Vagina (tissue), 2 donors: ENCODE measurements at regions not wholly inside any gene's neighbourhood (a gene's known extent, or its start where the extent isn't known, plus 50 kb on each side); places are given as distances from the start of the nearest gene placed in this dataset.

ENCODE experiments used
- DNase-seq, 2 donors: peaks; one replicate each; pipeline ENCODE4 v3.0.0-alpha.2; 2017; ENCODE audit errors: extremely low spot score in 2 of 2
- H3K27ac ChIP-seq: fragments of 200-600 bp; sonication (generic); one replicate; pipeline ENCODE4 v1.5.1; 2019
- H3K27me3 ChIP-seq: fragments of 200-600 bp; sonication (generic); one replicate; pipeline ENCODE4 v1.5.1; 2019
- H3K36me3 ChIP-seq, 2 donors: fragments of 200-600 bp; sonication (generic); one replicate each; pipeline ENCODE4 v1.5.1; 2017 to 2019
- H3K4me1 ChIP-seq: fragments of 200-600 bp; sonication (generic); one replicate; pipeline ENCODE4 v1.5.1; 2019
- H3K4me3 ChIP-seq, 2 donors: fragments of 200-600 bp; sonication (generic); 1 replicate in 1 of 2; 2 replicates in 1 of 2; pipeline ENCODE4 v1.5.1; 2016 to 2019
- H3K9me3 ChIP-seq: fragments of 200-600 bp; sonication (generic); one replicate; pipeline ENCODE4 v1.5.1; 2019
- POLR2A ChIP-seq, 2 donors: fragments of 450-650 bp; IDR thresholded peaks; one replicate each; pipeline ENCODE4 v1.6.1; 2017; ENCODE audit warnings: antibody characterized with exemption in 2 of 2, mild to moderate bottlenecking in 2 of 2, moderate library complexity in 2 of 2
- POLR2AphosphoS5 ChIP-seq, 2 donors: sonication (generic); formaldehyde crosslinking; IDR thresholded peaks; one replicate each; pipeline ENCODE4 v1.9.0; 2017; ENCODE audit warnings: antibody characterized with exemption in 2 of 2, mild to moderate bottlenecking in 2 of 2, low read depth in 1 of 2; ENCODE audit not compliant: insufficient read depth in 1 of 2
- intact Hi-C: fragments of 100-400 bp; cut with DNase I; formaldehyde crosslinking; loops from one replicate; pipeline ENCODE4 v1.15.1; 2023
- TF ChIP-seq, protein P1 (sequence below), 3 experiments: fragments of 450-650 bp in 2 of 3; fragments of 200-600 bp in 1 of 3; sonication (generic) in 1 of 3; IDR thresholded peaks; one replicate each; pipeline ENCODE4 v1.5.1; 2017 to 2019; ENCODE audit warnings: antibody characterized with exemption in 3 of 3, mild to moderate bottlenecking in 2 of 3, moderate library complexity in 2 of 3

DNA sequence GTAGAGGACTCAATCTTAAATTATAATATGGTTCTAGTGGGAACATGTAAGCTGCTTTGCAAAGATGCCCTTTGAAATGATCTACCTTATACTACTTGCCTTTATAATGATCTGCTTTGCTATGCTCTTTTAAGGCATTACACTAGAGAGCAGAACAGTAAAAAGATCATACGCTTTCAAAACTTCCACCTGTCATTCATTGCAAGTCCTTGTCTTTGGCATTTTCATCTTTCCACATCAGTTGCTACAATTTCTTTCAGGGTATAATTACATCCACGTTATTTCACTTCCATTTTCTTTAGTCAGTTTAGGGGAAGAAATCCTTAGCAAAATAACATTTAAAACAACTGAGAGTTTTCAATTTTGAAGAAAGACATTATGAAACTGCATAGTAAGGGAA, 80.3 kb downstream of the ACTBL2 start:
- no peak for DNase-seq
- no peak overlapping the region for H3K27ac ChIP-seq
- intact Hi-C loops, result no loop called here
- TF ChIP-seq, protein P1, sequence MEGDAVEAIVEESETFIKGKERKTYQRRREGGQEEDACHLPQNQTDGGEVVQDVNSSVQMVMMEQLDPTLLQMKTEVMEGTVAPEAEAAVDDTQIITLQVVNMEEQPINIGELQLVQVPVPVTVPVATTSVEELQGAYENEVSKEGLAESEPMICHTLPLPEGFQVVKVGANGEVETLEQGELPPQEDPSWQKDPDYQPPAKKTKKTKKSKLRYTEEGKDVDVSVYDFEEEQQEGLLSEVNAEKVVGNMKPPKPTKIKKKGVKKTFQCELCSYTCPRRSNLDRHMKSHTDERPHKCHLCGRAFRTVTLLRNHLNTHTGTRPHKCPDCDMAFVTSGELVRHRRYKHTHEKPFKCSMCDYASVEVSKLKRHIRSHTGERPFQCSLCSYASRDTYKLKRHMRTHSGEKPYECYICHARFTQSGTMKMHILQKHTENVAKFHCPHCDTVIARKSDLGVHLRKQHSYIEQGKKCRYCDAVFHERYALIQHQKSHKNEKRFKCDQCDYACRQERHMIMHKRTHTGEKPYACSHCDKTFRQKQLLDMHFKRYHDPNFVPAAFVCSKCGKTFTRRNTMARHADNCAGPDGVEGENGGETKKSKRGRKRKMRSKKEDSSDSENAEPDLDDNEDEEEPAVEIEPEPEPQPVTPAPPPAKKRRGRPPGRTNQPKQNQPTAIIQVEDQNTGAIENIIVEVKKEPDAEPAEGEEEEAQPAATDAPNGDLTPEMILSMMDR (IDR thresholded peaks at IDR 0.05), result no peak
- TF ChIP-seq POLR2A (IDR thresholded peaks at IDR 0.05) (no peak), POLR2AphosphoS5 (IDR thresholded peaks at IDR 0.05; ENCODE audit: insufficient read depth in 1 of 2, low read depth in 1 of 2) (no peak)
- H3K4me1 ChIP-seq, result no peaks in the 10 kb centered on the region
- no peaks in the 10 kb centered on the region for H3K9me3 ChIP-seq
- no peak overlapping the region for H3K4me3 ChIP-seq
- no peaks in the 10 kb centered on the region for H3K27me3 ChIP-seq
- no peaks in the 10 kb centered on the region for H3K36me3 ChIP-seq

DNA sequence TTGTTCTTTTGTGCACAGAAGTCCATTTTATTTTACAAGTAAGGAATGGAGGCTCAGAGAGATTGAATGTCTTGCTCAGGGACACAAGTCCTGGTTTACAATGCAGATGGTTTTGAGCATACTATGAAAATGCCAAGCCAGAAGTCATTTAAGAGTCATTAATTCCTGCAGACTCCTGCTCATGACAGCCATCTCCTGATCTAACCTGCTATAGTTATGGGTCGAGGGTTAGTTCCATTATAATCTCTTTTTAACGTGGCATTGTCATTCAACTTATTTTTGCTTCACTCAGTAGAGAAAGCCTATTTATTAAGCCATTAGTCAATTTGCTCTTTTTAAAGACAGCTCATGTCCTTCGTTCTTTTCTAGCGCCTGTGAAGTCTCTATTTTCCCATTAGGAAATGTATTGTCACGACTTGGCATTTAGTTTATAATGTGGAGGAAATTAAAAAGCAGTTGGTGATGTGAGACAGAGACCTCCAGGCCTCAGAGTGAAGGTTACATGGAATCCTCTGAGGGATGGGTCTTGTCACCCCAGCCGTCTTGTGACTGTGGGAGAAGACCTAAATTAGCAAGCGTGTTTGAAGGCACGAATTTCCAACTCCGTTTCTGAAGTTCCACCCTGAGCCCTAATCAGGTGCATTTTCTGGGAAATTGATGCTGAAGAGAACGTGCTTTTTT, 84.1 kb downstream of the ACTBL2 start:
- TF ChIP-seq POLR2A (IDR thresholded peaks at IDR 0.05) (no peak), POLR2AphosphoS5 (IDR thresholded peaks at IDR 0.05; ENCODE audit: insufficient read depth in 1 of 2, low read depth in 1 of 2) (no peak)
- TF ChIP-seq, protein P1 (IDR thresholded peaks at IDR 0.05), result no peak
- Histone ChIP-seq H3K9me3 (no peaks in the 10 kb centered on the region), H3K4me1 (no peaks in the 10 kb centered on the region), H3K4me3 (no peak overlapping the region), H3K36me3 (no peaks in the 10 kb centered on the region), H3K27me3 (no peaks in the 10 kb centered on the region), H3K27ac (no peak overlapping the region)
- DNase-seq, result no peak
- intact Hi-C loops, result no loop called here

DNA sequence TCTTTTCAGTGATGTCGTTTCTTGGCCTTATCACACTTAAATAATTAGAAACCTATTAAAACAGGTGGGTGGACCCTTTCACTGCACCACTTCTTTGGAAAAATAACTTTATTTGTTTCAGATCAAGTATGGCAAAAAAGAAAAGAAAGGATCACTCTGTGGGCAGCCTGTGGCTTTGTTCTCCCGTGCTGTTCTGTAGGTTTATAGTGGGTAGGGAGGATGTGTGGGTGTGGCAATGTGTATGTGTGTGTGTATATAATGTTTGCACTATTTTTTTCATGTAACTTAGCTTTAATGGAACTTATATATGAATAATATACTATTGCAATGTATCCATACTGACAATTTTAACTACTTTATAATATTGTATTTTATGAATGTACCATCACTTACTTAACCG, 85.9 kb downstream of the ACTBL2 start:
- Histone ChIP-seq H3K9me3 (no peaks in the 10 kb centered on the region), H3K27ac (no peak overlapping the region), H3K4me1 (no peaks in the 10 kb centered on the region), H3K4me3 (no peak overlapping the region), H3K36me3 (no peaks in the 10 kb centered on the region), H3K27me3 (no peaks in the 10 kb centered on the region)
- TF ChIP-seq, protein P1 (IDR thresholded peaks at IDR 0.05), result no peak
- TF ChIP-seq POLR2A (IDR thresholded peaks at IDR 0.05), result no peak
- TF ChIP-seq POLR2AphosphoS5 (IDR thresholded peaks at IDR 0.05; ENCODE audit: insufficient read depth in 1 of 2, low read depth in 1 of 2), result no peak
- DNase-seq, result no peak
- intact Hi-C loops, result no loop called here

DNA sequence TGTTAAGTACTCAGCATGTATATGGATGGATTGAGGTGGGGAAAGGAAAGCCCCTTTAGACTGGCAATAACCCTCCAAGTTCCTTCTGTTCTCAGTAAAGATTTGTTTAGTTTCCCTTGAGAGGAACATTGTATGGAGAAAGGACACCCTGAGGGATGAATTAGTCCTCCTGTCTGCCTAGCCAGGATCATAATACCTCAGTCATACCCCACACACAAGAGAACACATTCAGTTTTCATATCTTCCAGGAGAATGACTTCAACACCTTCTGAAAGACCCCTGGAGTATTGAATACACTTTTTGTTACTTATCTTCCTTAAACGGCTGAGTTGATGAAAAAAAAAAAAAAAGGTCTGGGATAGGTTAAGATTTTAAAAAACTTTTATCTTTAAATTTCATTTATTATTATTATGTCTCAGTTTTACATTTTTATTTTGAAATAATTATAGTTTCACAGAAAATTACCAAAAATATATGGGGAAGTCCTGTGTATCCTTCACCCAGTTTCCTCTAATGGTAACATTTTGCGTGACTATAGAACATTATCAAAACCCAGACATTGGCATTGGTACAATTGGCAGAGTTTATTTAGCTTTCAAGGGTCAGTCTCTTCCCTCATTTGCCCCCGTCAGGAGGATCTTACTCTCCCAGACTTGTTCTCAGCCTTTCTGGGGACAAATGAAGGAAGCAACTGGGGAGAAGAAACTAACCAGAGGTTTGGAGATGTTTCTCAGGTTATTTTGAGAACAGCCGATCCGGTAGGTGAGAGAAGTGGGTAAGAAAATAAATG, 88.0 kb downstream of the ACTBL2 start:
- Histone ChIP-seq H3K36me3 (no peaks in the 10 kb centered on the region), H3K27ac (no peak overlapping the region), H3K4me1 (no peaks in the 10 kb centered on the region), H3K4me3 (no peak overlapping the region), H3K9me3 (no peaks in the 10 kb centered on the region), H3K27me3 (no peaks in the 10 kb centered on the region)
- no peak for DNase-seq
- TF ChIP-seq POLR2AphosphoS5 (IDR thresholded peaks at IDR 0.05; ENCODE audit: insufficient read depth in 1 of 2, low read depth in 1 of 2) (no peak), POLR2A (IDR thresholded peaks at IDR 0.05) (no peak)
- TF ChIP-seq, protein P1 (IDR thresholded peaks at IDR 0.05), result no peak
- intact Hi-C loops, result no loop called here

DNA sequence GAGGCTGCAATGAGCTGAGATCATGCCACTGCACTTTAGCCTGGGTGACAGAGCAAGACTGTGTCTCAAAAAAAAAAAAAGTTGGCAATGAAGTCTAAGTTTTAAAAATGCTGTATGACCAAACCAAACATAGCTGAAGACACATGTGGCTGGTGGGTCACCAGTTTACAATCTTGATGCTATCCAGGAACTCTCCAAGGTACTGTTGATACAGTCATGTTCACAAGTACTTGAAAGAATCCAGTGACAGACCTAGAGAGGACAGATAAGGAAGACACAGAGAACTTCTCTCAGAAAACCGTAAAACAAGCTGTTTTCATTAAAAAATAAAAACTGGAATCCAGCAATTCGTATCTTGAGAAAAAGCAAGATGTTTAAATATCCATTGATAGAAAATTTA, 95.7 kb downstream of the ACTBL2 start:
- peaks cover 9% of the 10 kb centered on the region for H3K4me1 ChIP-seq
- H3K4me3 ChIP-seq, result no peak overlapping the region
- H3K27ac ChIP-seq, result no peak overlapping the region
- H3K36me3 ChIP-seq, result no peaks in the 10 kb centered on the region
- intact Hi-C loops, result no loop called here
- TF ChIP-seq, protein P1 (IDR thresholded peaks at IDR 0.05), result no peak
- TF ChIP-seq POLR2AphosphoS5 (IDR thresholded peaks at IDR 0.05; ENCODE audit: insufficient read depth in 1 of 2, low read depth in 1 of 2), result no peak
- TF ChIP-seq POLR2A (IDR thresholded peaks at IDR 0.05), result no peak
- DNase-seq, result no peak
- H3K27me3 ChIP-seq, result no peaks in the 10 kb centered on the region
- H3K9me3 ChIP-seq, result no peaks in the 10 kb centered on the region
